ENCODE measurements at regions not wholly inside any gene's neighbourhood (a gene's known extent, or its start where the extent isn't known, plus 50 kb on each side); places are given as distances from the start of the nearest gene placed in this dataset.

DNA sequence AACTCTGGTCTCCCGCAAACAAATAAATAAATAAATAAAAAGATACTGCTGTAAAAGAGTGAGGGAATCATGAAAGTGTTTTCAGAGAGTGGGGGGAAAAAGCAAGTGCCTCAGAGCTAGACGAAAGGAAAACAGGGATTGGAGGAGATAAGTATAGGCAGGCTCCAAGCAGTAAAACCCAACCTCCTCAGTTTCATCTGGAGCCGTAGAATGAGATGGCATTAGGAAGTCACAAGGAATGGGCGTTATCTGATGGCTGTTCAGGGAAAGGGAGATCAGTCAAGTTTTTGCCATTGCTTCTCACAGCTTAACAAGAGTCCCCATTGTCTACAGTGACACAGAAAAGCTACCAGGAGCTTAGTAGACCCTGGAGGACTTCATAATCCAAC lies 451.5 kb upstream of the PPP2R3A start:
- TF ChIP-seq, protein P1, sequence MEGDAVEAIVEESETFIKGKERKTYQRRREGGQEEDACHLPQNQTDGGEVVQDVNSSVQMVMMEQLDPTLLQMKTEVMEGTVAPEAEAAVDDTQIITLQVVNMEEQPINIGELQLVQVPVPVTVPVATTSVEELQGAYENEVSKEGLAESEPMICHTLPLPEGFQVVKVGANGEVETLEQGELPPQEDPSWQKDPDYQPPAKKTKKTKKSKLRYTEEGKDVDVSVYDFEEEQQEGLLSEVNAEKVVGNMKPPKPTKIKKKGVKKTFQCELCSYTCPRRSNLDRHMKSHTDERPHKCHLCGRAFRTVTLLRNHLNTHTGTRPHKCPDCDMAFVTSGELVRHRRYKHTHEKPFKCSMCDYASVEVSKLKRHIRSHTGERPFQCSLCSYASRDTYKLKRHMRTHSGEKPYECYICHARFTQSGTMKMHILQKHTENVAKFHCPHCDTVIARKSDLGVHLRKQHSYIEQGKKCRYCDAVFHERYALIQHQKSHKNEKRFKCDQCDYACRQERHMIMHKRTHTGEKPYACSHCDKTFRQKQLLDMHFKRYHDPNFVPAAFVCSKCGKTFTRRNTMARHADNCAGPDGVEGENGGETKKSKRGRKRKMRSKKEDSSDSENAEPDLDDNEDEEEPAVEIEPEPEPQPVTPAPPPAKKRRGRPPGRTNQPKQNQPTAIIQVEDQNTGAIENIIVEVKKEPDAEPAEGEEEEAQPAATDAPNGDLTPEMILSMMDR (IDR thresholded peaks at IDR 0.05; ENCODE audit: poor library complexity) = no peak
- no peak for TF ChIP-seq EZH2phosphoT487 (IDR thresholded peaks at IDR 0.05; ENCODE audit: low read depth, severe bottlenecking, unreplicated experiment)
